Coronary artery (tissue), 2 donors: ENCODE measurements at regions not wholly inside any gene's neighbourhood (a gene's known extent, or its start where the extent isn't known, plus 50 kb on each side); places are given as distances from the start of the nearest gene placed in this dataset.

Source experiments
- DNase-seq: peaks from one replicate; pipeline ENCODE4 v3.0.0-alpha.2; 2017; ENCODE audit warnings: low spot score
- H3K27ac ChIP-seq, 2 donors: fragments of 200-600 bp; sonication (generic); one replicate each; pipeline ENCODE4 v1.5.1; 2016 to 2019
- H3K4me3 ChIP-seq: fragments of 200-600 bp; sonication (generic); 2 replicates; pipeline ENCODE4 v1.5.1; 2016; ENCODE audit warnings: mild to moderate bottlenecking, moderate library complexity
- CTCF ChIP-seq: fragments of 200-600 bp; sonication (generic); IDR thresholded peaks from one replicate; pipeline ENCODE4 v1.5.1; 2019; ENCODE audit warnings: antibody characterized with exemption

DNA sequence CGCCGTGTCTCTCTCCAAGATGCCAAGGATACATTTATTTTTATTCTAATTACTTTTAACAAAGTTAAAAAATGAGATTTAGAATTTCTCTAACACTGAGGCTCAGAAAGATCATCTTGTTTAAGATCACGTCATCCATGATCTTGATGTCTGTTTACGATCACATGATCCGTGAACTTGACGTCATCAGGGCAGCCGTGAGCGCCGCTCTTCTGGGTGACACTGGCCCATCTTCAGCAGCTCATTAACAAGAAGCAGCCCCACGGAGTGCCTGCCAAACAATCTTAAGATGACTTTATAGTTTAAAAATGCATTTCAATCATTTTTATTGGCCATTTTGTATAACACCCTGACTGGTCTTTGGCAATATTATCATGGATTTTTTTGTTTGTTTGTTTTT lies 291.1 kb upstream of the PRKCQ start:
- Histone ChIP-seq H3K27ac (no peak overlapping the region), H3K4me3 (no peak overlapping the region)
- TF ChIP-seq CTCF = no peak
- DNase-seq = no peak

- no peak overlapping the region for H3K4me3 ChIP-seq
- no peak overlapping the region for H3K27ac ChIP-seq
- DNase-seq = no peak
- no peak for TF ChIP-seq CTCF
Measured at GRCh38 chr10:6868036-6868725, 288.1 kb upstream of the PRKCQ start.

DNA sequence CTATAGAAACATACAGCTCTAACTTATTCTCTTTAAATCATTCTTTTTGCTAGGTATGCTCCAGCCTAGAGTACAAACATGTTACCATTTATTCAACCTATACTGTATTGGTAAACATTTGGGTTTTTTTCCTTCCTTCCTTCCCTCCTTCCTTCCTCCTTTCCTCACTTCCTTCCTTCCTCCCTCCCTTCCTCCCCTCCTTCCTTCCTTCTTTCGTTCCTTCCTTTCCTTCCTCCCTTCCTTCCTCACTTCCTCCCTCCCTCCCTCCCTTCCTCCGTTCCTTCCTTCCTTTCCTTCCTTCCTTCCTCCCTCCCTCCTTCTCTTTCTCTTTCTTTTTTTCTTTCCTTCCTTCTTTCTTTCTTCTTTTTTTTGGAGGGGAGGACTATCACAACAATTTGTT lies 286.7 kb upstream of the PRKCQ start:
- no peak overlapping the region for H3K27ac ChIP-seq
- DNase-seq = no peak
- TF ChIP-seq CTCF = no peak
- no peak overlapping the region for H3K4me3 ChIP-seq

GRCh38 chr10:6864142-6864541 lies 284.1 kb upstream of the PRKCQ start:
- no peak overlapping the region for H3K4me3 ChIP-seq
- DNase-seq = no peak
- H3K27ac ChIP-seq = no peak overlapping the region
- TF ChIP-seq CTCF = no peak

DNA sequence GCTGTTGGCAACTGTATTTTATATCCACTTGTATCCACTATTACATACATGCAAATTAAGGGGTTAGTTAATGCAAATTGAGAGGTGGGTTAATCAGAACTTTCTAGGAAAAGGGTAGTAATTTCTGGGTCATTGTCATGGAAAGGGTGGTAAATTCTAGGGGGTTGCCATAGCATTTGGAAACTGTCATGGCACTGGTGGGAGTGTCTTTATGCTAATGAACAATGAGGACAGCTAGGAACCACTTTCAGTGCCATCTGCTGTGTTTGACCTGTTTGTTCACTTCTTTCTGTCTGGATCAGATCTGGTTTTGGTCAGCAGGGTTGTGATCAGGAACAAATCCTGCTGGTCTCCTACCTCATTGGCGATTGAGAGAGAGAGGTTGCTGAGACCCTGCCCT lies 283.3 kb upstream of the PRKCQ start:
- H3K4me3 ChIP-seq = no peak overlapping the region
- no peak for TF ChIP-seq CTCF
- H3K27ac ChIP-seq = no peak overlapping the region
- DNase-seq = no peak

DNA sequence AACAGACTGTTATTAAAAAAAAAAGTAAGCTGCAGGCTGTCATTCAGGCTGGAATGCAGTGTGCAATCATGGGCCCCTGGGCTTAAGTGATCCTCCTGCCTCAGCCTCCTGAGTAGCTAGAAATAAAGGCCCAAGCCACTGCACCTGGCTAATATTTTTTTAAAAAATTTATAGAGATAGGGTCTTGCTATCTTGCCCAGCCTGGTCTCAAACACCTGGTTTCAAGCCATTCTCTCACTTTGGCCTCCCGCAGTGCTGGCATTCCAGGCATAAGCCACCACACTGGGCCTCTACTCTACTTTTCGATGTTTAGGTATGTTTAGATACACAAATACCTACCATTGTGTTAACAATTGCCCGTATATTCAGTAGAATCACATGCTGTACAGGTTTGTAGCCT lies 270.4 kb upstream of the PRKCQ start:
- Histone ChIP-seq H3K27ac (no peak overlapping the region), H3K4me3 (no peak overlapping the region)
- DNase-seq = no peak
- TF ChIP-seq CTCF = no peak

DNA sequence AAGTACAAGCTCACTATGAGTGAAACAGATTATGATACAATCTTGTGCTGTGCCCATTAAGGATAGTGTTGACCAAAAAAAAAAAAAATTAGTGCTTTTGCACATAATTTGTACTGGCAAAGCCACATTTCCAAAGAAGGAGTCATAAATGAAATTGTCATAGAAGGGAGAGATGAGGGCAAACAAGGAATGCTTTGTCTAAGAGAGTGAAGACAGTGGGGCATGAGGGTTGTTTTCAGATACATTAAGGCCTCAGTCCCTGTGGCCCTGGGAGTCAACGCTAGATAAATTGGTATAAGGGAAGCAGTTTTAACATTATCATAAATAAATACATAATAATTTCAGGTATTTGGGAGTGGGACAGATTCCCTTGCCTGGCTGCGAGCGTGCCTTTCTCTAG lies 267.5 kb upstream of the PRKCQ start:
- Histone ChIP-seq H3K27ac (no peak overlapping the region), H3K4me3 (no peak overlapping the region)
- TF ChIP-seq CTCF = no peak
- DNase-seq = no peak
